H9 (cell line): ENCODE measurements at regions not wholly inside any gene's neighbourhood (a gene's known extent, or its start where the extent isn't known, plus 50 kb on each side); places are given as distances from the start of the nearest gene placed in this dataset.

ENCODE experiments used
- DNase-seq: peaks from one replicate; pipeline ENCODE4 v3.0.0-alpha.2; 2017
- H2AFZ ChIP-seq: one replicate; pipeline ENCODE4 v1.6.1; 2013; ENCODE audit warnings: mild to moderate bottlenecking, low read length, control low read depth, moderate library complexity
- H2AK5ac ChIP-seq: 2 replicates; pipeline ENCODE4 v1.6.1; 2013; ENCODE audit warnings: low read length, control low read depth, mixed read lengths; ENCODE audit not compliant: insufficient read length
- H2BK120ac ChIP-seq: one replicate; pipeline ENCODE4 v1.6.1; 2013; ENCODE audit warnings: low read depth, mild to moderate bottlenecking, low read length, control low read depth, inconsistent platforms; ENCODE audit not compliant: poor library complexity, severe bottlenecking
- H2BK12ac ChIP-seq: 2 replicates; pipeline ENCODE4 v1.6.1; 2013; ENCODE audit warnings: low read length, control low read depth, mixed read lengths, low read depth; ENCODE audit not compliant: insufficient read length
- H2BK15ac ChIP-seq: 2 replicates; pipeline ENCODE4 v1.6.1; 2013; ENCODE audit warnings: low read depth, low read length, control low read depth
- H2BK20ac ChIP-seq: one replicate; pipeline ENCODE4 v1.6.1; 2013; ENCODE audit warnings: low read depth, mild to moderate bottlenecking, low read length, control low read depth, inconsistent platforms; ENCODE audit not compliant: poor library complexity, severe bottlenecking
- H2BK5ac ChIP-seq: 2 replicates; pipeline ENCODE4 v1.6.1; 2013; ENCODE audit warnings: low read length, control low read depth, mixed read lengths; ENCODE audit not compliant: insufficient read length
- H3K14ac ChIP-seq: 2 replicates; pipeline ENCODE4 v1.6.1; 2013; ENCODE audit warnings: low read length, control low read depth; ENCODE audit not compliant: insufficient read depth
- H3K18ac ChIP-seq: 2 replicates; pipeline ENCODE4 v1.6.1; 2013; ENCODE audit warnings: low read depth, mild to moderate bottlenecking, mixed read lengths, low read length, control low read depth; ENCODE audit not compliant: insufficient read length
- H3K23ac ChIP-seq: 2 replicates; pipeline ENCODE4 v1.6.1; 2013; ENCODE audit warnings: low read length, control low read depth, mixed read lengths, low read depth; ENCODE audit not compliant: insufficient read length
- H3K23me2 ChIP-seq: 2 replicates; pipeline ENCODE4 v1.6.1; 2013; ENCODE audit warnings: low read depth, mild to moderate bottlenecking, mixed read lengths, low read length, control low read depth; ENCODE audit not compliant: insufficient read length, poor library complexity, severe bottlenecking
- H3K27ac ChIP-seq: 2 replicates; pipeline ENCODE4 v1.5.1; 2013; ENCODE audit warnings: low read length, control low read depth, mixed read lengths, low read depth; ENCODE audit not compliant: insufficient read length
- H3K27me3 ChIP-seq: 2 replicates; pipeline ENCODE4 v1.6.1; 2013; ENCODE audit warnings: low read length, control low read depth, inconsistent platforms; ENCODE audit not compliant: insufficient read depth
- H3K4ac ChIP-seq: 2 replicates; pipeline ENCODE4 v1.6.1; 2013; ENCODE audit warnings: low read depth, mild to moderate bottlenecking, control low read depth, inconsistent platforms, low read length, moderate library complexity
- H3K4me1 ChIP-seq: 2 replicates; pipeline ENCODE4 v1.6.1; 2013; ENCODE audit warnings: low read length, control low read depth, inconsistent platforms; ENCODE audit not compliant: insufficient read depth
- H3K4me2 ChIP-seq: 2 replicates; pipeline ENCODE4 v1.6.1; 2013; ENCODE audit warnings: low read length, control low read depth, mixed read lengths; ENCODE audit not compliant: insufficient read length, insufficient read depth
- H3K56ac ChIP-seq: 2 replicates; pipeline ENCODE4 v1.6.1; 2013; ENCODE audit warnings: low read depth, mild to moderate bottlenecking, mixed read lengths, low read length, control low read depth; ENCODE audit not compliant: insufficient read length
- H3K79me1 ChIP-seq: 2 replicates; pipeline ENCODE4 v1.6.1; 2013; ENCODE audit warnings: low read depth, mild to moderate bottlenecking, moderate library complexity, low read length, control low read depth, inconsistent platforms; ENCODE audit not compliant: insufficient read depth, poor library complexity, severe bottlenecking
- H3K79me2 ChIP-seq: 2 replicates; pipeline ENCODE4 v1.6.1; 2013; ENCODE audit warnings: low read length, control low read depth, inconsistent platforms; ENCODE audit not compliant: insufficient read depth
- H3K9ac ChIP-seq: 2 replicates; pipeline ENCODE4 v1.6.1; 2013; ENCODE audit warnings: low read length, control low read depth, mixed read lengths; ENCODE audit not compliant: insufficient read length; ENCODE audit errors: extremely low read depth
- H3K9me3 ChIP-seq: one replicate; pipeline ENCODE4 v1.6.1; 2013; ENCODE audit warnings: low read depth, low read length, inconsistent platforms; ENCODE audit not compliant: control insufficient read depth
- H3T11ph ChIP-seq: one replicate; pipeline ENCODE4 v1.6.1; 2013; ENCODE audit warnings: mild to moderate bottlenecking, low read length, control low read depth, inconsistent platforms
- H4K20me1 ChIP-seq: one replicate; pipeline ENCODE4 v1.6.1; 2013; ENCODE audit not compliant: control insufficient read depth, insufficient read length, insufficient read depth
- H4K5ac ChIP-seq: 2 replicates; pipeline ENCODE4 v1.6.1; 2013; ENCODE audit warnings: low read depth, mild to moderate bottlenecking, mixed read lengths, low read length, control low read depth; ENCODE audit not compliant: insufficient read length
- H4K8ac ChIP-seq: replicated peaks from 2 replicates; pipeline ENCODE4 v1.6.1; 2013; ENCODE audit warnings: low read length, control low read depth, mixed read lengths, low read depth; ENCODE audit not compliant: insufficient read length
- H4K91ac ChIP-seq: 2 replicates; pipeline ENCODE4 v1.6.1; 2013; ENCODE audit warnings: low read depth, mild to moderate bottlenecking, moderate library complexity, mixed read lengths, low read length, control low read depth; ENCODE audit not compliant: insufficient read length
- H3K27ac Mint-ChIP-seq, 3 experiments: 2 replicates in 2 of 3; 3 replicates in 1 of 3; pipeline ENCODE4 v1.8.0; 2020 to 2021; ENCODE audit warnings: mixed read lengths in 3 of 3, mild to moderate bottlenecking in 1 of 3, moderate library complexity in 1 of 3
- H3K27me3 Mint-ChIP-seq: 2 replicates; pipeline ENCODE4 v1.8.0; 2021; ENCODE audit warnings: low read depth, mild to moderate bottlenecking, moderate library complexity, mixed read lengths
- H3K36me3 Mint-ChIP-seq, 3 experiments: 2 replicates in 2 of 3; 3 replicates in 1 of 3; pipeline ENCODE4 v1.8.0; 2020 to 2021; ENCODE audit warnings: low read depth in 3 of 3, mixed read lengths in 3 of 3; ENCODE audit not compliant: insufficient read depth in 1 of 3
- H3K4me1 Mint-ChIP-seq, 2 experiments: 2 replicates each; pipeline ENCODE4 v1.8.0; 2020; ENCODE audit warnings: mixed read lengths in 2 of 2
- H3K4me3 Mint-ChIP-seq, 2 experiments: 2 replicates in 1 of 2; 3 replicates in 1 of 2; pipeline ENCODE4 v1.8.0; 2020 to 2021; ENCODE audit warnings: mild to moderate bottlenecking in 2 of 2, mixed read lengths in 2 of 2, moderate library complexity in 1 of 2
- H3K9me3 Mint-ChIP-seq, 2 experiments: 2 replicates in 1 of 2; 3 replicates in 1 of 2; pipeline ENCODE4 v1.8.0; 2020; ENCODE audit warnings: mild to moderate bottlenecking in 2 of 2, mixed read lengths in 2 of 2, moderate library complexity in 1 of 2
- WGBS: extraction: QIAGEN DNeasy Blood & Tissue Kit; methylation state at CpG from one replicate; pipeline ENCODE4 v1.1.7; 2013; ENCODE audit warnings: missing lambda C conversion rate, low lambda C conversion rate, mixed read lengths; ENCODE audit not compliant: insufficient read length; ENCODE audit errors: extremely low coverage; 5-methylcytosine and 5-hydroxymethylcytosine counted together
- TF ChIP-seq, protein P1 (sequence below): fragments of 200-600 bp; sonication (generic); conservative IDR thresholded peaks from 3 replicates; pipeline ENCODE4 v1.8.0; 2021; ENCODE audit warnings: antibody characterized with exemption, mild to moderate bottlenecking

DNA sequence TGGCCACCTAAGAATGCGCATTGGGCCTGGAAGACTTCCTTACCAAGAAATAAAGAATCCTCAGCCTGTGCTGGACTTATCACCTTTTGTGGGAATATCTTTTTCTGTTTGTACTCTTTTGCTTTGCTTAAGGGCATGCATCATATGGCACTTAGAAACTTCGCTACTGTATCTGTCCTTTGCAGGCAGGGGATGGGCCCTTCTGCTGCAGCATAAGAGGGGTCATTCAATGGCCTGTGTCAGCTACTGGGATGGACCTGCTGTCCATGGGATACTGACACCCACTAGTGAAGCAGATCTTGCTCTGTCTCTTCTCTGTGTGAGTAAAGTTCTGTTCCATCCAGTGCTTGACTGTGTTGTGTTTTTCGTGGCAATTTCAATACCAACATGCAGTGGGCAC lies 239.0 kb upstream of the JUN start:
- WGBS = no CpG with 5 or more reads among the region's 3 CpGs
- H3K36me3 Mint-ChIP-seq = peaks cover 0 to 12% (median 0%) of the 10 kb centered on the region in 3 experiments; a peak in 4 of 7 replicates
- Histone ChIP-seq H3K9ac (no peak overlapping the region), H3K14ac (no peak overlapping the region), H3K56ac (no peak overlapping the region), H3T11ph (no peak overlapping the region), H2BK120ac (no peak overlapping the region), H2BK5ac (no peak overlapping the region), H2BK12ac (no peak overlapping the region), H4K91ac (no peak overlapping the region), H3K79me2 (no peaks in the 10 kb centered on the region), H4K20me1 (no peaks in the 10 kb centered on the region), H4K5ac (no peak overlapping the region), H3K4me2 (no peak overlapping the region), H3K23me2 (no peaks in the 10 kb centered on the region), H2BK20ac (no peak overlapping the region), H3K18ac (no peak overlapping the region), H2AFZ (no peak overlapping the region), H3K79me1 (no peaks in the 10 kb centered on the region), H2BK15ac (no peak overlapping the region), H3K27ac (no peak overlapping the region), H3K4ac (no peak overlapping the region), H3K27me3 (no peaks in the 10 kb centered on the region), H4K8ac (no peak overlapping the region), H3K9me3 (no peaks in the 10 kb centered on the region), H2AK5ac (no peak overlapping the region), H3K4me1 (no peaks in the 10 kb centered on the region; the same call in 1 of the 2 replicates), H3K23ac (no peak overlapping the region)
- DNase-seq = no peak
- no peak overlapping the region for H3K4me3 Mint-ChIP-seq
- H3K9me3 Mint-ChIP-seq = peaks cover 5 to 6% of the 10 kb centered on the region in 2 experiments; a peak in 2 of 5 replicates
- TF ChIP-seq, protein P1, sequence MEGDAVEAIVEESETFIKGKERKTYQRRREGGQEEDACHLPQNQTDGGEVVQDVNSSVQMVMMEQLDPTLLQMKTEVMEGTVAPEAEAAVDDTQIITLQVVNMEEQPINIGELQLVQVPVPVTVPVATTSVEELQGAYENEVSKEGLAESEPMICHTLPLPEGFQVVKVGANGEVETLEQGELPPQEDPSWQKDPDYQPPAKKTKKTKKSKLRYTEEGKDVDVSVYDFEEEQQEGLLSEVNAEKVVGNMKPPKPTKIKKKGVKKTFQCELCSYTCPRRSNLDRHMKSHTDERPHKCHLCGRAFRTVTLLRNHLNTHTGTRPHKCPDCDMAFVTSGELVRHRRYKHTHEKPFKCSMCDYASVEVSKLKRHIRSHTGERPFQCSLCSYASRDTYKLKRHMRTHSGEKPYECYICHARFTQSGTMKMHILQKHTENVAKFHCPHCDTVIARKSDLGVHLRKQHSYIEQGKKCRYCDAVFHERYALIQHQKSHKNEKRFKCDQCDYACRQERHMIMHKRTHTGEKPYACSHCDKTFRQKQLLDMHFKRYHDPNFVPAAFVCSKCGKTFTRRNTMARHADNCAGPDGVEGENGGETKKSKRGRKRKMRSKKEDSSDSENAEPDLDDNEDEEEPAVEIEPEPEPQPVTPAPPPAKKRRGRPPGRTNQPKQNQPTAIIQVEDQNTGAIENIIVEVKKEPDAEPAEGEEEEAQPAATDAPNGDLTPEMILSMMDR = no peak
- H3K4me1 Mint-ChIP-seq = peaks cover 3 to 6% of the 10 kb centered on the region in 2 experiments; a peak in 2 of 4 replicates
- peaks cover 3% of the 10 kb centered on the region for H3K27me3 Mint-ChIP-seq
- no peak overlapping the region for H3K27ac Mint-ChIP-seq
